DMS153 treated with DMSO at 0.1 percent for 48 hours (cell line): ENCODE measurements at regions not wholly inside any gene's neighbourhood (a gene's known extent, or its start where the extent isn't known, plus 50 kb on each side); places are given as distances from the start of the nearest gene placed in this dataset.

Experiments
- DNase-seq: peaks from one replicate; lab custom pipeline; 2025; ENCODE audit not compliant: unreplicated experiment; lab: John Stamatoyannopoulos, UW

GRCh38 chr4:189311251-189311650 is 629.4 kb upstream of the FRG1 start:
- no peak for DNase-seq

- no peak for DNase-seq
Observed at GRCh38 chr4:189313064-189313463, 627.6 kb upstream of the FRG1 start.

DNA sequence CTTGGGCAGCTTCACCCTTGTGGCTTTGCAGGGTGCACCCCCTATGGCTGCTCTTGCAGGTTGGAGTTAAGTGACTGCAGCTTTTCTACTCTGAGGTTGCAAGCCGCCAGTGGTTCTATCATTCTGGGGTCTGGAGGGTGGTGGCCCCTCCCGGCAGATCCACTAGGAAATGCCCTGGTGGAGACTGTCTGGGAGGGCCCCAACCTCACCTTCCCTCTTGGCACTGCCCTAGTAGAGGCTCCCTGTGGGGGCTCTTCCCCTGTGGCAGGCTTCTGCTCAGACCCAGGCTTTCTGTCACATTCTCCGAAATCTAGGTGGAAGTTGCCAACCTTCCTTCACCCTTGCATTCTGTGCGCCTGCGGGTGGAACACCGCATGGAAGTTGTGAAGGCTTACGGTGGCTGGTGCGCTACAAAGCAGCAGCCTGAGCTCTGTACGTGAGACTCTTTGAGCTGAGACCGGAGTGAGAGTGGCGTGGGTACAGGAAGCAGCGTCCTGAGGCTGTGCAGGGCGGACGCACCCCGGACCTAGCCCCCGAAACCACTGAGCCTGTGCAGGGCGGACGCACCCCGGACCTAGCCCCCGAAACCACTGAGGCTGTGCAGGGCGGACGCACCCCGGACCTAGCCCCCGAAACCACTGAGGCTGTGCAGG is 626.7 kb upstream of the FRG1 start:
- no peak for DNase-seq

DNA sequence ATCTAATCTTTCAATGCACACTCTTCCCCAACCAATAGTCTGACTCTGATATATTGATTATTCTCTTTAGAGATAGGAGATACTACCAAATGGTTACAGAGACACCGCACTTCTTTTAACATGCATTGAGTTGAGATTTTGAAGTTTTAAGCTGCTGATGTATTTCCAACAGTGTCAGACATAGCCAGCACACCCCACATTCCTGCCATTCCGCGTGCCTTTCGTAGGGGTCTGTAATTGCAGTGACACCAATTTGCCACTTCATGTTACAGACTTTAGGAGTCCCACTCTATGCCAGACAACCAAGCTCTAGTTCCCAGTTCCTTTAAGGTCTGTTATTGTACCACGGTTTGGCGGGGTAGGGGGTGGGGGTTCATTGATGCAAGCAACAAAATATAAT is 618.2 kb upstream of the FRG1 start:
- DNase-seq, result no peak

DNA sequence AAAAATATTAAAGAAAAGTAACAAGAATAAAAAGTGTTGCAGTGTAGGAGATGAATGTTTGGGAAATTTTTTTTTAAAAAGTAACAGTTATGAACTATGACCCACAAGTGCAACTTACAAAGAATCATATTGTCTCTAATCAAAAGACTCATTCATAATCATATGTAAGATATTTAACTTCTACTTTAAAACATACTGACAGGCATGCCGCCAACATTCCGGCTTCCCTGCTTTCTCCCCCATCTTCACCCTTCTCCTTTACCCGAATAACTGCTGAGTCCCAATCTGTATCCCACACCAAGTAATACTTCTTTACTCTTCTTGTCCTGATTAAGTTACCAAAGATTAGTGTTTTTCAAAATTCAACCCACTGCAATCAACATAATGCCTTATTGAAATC is 598.8 kb upstream of the FRG1 start:
- no peak for DNase-seq

GRCh38 chr4:189355590-189355989 is 585.1 kb upstream of the FRG1 start:
- DNase-seq, result no peak

GRCh38 chr4:189362364-189362763 is 578.3 kb upstream of the FRG1 start:
- no peak for DNase-seq

GRCh38 chr4:189364032-189364449 is 576.6 kb upstream of the FRG1 start:
- DNase-seq, result no peak

DNA sequence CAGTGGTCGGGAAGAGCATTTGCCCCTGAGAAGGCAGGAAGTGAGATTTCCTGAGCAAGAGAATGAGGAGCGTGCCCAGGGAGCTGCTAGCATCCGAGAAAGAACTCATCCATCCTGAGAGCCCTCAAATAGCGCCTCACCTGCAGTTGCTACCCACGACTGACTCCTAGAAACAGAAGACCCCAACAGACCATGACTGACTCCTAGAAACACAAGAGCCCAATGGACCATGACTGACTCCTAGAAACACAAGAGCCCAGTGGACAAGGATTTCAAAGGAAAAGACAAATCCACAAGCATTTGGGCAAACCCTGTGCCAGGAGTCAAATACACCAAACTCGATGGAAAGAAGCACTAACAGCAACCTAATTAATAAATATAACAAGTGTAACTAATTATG is 575.2 kb upstream of the FRG1 start:
- DNase-seq, result no peak

- no peak for DNase-seq
Observed at GRCh38 chr4:189367832-189368231, 572.8 kb upstream of the FRG1 start.

- DNase-seq, result no peak
Observed at GRCh38 chr4:189374176-189374575, 566.5 kb upstream of the FRG1 start.

DNA sequence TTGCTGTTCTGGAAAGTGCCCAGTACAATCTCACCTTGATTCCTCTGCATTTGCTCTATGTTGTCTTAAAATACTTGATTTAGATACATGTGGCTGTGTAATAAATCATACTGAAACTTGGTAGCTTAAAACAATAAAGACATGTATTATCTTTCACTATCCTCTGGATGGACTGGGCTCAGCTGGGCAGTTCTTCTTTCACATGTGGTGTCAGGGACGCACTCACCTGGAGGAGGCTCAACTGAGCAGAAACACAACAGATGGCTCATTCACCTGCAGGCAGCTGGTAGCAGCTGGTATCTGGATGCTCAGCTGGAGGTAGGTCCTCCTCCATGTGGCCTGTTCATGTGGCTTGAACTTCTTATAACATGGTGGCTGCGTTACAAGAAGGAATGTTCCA is 563.8 kb upstream of the FRG1 start:
- no peak for DNase-seq

DNA sequence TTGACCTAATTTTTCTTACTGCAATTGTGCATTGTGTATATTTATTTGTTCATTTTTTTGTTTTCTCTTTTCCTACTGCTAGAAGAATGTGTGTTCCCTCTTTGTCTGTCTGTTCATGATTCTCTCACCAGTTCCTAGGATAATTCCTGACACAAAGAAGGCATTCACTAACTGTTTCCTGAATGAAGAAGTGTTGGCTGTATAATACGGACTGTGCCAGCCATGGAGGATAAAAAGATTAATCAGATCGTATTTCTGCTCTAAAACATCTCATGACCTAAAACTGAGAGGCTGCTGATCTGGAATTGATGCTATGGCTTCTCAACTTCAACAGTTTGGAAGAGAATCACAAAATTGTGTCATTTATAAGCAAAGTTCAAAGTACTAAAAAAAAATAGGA is 563.1 kb upstream of the FRG1 start:
- DNase-seq, result no peak

DNA sequence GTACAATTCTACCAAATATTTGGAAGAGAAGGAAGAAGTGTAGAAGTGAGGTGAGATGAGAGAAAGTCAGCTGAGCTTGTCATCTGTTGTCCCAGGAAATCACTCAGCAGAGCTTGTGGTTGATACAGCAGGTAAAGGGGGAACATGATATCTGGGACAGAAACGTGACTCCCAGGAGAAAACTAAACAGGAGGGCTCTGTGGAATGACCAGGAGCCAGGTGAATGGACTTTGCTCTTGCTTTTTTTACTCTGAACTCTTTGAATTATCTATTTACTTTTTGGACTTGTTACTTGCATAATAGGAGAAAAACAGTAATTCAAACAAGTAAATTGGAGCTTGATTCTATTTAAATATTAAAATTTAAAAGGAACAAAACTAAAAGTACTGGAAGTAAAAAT is 555.6 kb upstream of the FRG1 start:
- peak; percentile 7 for DNase-seq

DNA sequence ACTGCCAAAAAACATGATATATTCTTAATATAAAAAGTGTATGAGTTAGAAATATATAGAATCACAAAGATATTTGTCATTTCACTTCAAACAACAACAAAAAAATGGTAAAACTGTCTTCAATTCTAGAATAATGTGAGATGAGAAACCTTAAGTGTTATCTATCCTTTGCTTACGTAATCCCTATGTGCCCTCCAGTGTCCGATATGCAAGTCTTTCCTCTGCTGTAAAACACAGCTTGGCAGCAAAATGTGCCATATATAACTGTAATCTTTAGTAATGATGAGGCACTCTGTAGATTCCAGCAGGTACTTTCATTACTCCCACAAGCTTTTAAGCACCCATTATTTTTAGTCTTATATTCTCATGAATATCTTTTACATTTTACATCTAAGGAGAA is 555.1 kb upstream of the FRG1 start:
- no peak for DNase-seq

DNA sequence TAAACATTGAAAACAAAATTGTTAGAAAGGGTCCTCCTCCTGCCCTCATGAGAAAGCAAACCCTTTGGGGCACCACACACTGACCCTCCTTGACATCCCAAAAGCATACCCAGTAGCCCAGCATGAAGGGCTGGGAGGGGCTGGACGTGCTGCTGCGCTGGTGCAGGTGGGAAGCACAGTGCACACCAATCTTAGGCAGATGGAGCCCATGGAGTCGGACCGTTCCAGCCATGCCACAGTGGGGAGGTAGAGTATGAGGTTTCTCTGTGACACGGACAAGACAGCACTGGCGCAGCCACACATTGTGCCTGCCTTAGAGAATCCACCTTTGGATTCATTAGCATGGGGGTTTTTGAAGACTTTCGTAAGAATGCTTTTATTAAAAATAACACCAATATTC is 544.2 kb upstream of the FRG1 start:
- DNase-seq, result no peak

DNA sequence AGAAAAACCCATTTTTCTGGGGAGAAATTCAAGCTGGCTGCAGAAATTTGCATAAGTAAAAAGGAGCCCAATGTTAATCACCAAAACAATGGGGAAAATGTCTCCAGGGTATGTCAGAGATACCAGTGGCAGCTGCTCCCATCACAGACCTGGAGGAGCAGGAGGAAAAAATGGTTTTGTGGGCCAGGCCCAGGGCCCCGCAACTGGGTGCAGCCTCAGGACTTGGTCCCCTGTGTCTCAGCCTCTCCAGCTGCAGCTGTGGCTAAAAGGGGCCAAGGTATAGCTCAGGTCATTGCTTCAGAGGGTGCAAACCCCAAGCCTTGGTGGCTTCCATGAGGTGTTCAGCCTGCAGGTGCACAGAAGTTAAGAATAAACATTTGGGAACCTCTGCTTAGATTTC is 536.4 kb upstream of the FRG1 start:
- DNase-seq, result no peak

GRCh38 chr4:189409158-189409557 is 531.5 kb upstream of the FRG1 start:
- DNase-seq, result no peak

GRCh38 chr4:189414021-189414420 is 526.7 kb upstream of the FRG1 start:
- DNase-seq, result no peak

- DNase-seq, result no peak
Observed at GRCh38 chr4:189420572-189420971, 520.1 kb upstream of the FRG1 start.

DNA sequence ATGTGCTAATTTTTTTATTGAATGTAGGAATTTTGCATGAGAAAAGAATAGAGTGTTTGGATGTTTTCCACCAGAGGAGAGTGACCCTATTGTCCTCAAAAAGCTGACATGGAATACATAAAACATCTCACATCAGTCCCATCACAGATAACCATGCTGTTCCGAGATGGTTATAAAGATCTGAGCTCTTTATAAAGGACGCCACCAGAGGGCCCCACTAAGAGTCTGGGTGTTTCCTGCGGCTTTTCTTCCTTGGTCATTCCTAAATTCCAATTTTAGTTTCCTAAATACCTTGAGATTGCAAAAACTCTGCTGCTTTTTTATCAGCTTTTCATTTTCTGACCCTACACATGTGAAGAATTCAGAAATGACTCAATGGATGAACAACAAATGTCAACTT is 504.5 kb upstream of the FRG1 start:
- no peak for DNase-seq

- DNase-seq, result no peak
Observed at GRCh38 chr4:189440716-189441115, 500.0 kb upstream of the FRG1 start.

DNA sequence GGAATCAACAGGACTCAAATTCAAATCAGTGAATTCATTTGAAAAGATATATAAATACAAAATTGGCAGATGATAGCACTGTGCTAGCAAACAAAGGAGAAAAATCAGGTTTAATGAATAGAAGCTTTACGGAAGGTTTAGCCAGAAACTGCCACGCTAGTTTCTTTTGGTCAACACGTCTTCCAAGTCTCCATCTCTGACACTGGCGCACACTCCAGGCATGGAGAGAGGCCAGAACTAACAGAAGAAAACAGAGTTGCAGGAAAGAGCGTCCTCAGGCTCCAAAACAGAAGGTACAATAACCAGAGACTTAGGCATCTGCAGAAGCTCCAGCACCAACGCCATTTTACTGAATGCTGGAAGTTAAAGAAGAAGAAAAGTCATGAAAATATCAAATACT is 497.3 kb upstream of the FRG1 start:
- no peak for DNase-seq

GRCh38 chr4:189445613-189446012 is 495.1 kb upstream of the FRG1 start:
- no peak for DNase-seq
